HEK293 (cell line): ENCODE measurements at regions not wholly inside any gene's neighbourhood (a gene's known extent, or its start where the extent isn't known, plus 50 kb on each side); places are given as distances from the start of the nearest gene placed in this dataset.

ENCODE experiments used
- CTCF ChIP-seq: fragments of 450-650 bp; formaldehyde crosslinking; IDR thresholded peaks from 2 replicates; pipeline ENCODE4 v1.5.1; 2016; ENCODE audit warnings: missing biosample characterization, missing genetic modification characterization
- ELK4 ChIP-seq: IDR thresholded peaks from 2 replicates; pipeline ENCODE4 v1.6.1; 2011; ENCODE audit warnings: mild to moderate bottlenecking, low read depth, low read length, borderline replicate concordance
- PRDM2 ChIP-seq: fragments of 450-650 bp; formaldehyde crosslinking; IDR thresholded peaks from 2 replicates; pipeline ENCODE4 v1.5.1; 2016; ENCODE audit warnings: missing biosample characterization, missing genetic modification characterization, borderline replicate concordance
- SP3 ChIP-seq: fragments of 450-650 bp; formaldehyde crosslinking; IDR thresholded peaks from 2 replicates; pipeline ENCODE4 v1.5.1; 2016; ENCODE audit warnings: missing biosample characterization, missing genetic modification characterization
- YY1 ChIP-seq: fragments of 450-650 bp; formaldehyde crosslinking; IDR thresholded peaks from 2 replicates; pipeline ENCODE4 v1.5.1; 2018; ENCODE audit warnings: missing biosample characterization, missing genetic modification characterization
- ZNF223 ChIP-seq: fragments of 450-650 bp; formaldehyde crosslinking; IDR thresholded peaks from 2 replicates; pipeline ENCODE4 v1.5.1; 2016; ENCODE audit warnings: missing biosample characterization, missing genetic modification characterization
- ZNF24 ChIP-seq: fragments of 450-650 bp; formaldehyde crosslinking; IDR thresholded peaks from 2 replicates; pipeline ENCODE4 v1.5.1; 2016; ENCODE audit warnings: missing biosample characterization, missing genetic modification characterization
- ZNF266 ChIP-seq: fragments of 450-650 bp; formaldehyde crosslinking; IDR thresholded peaks from 2 replicates; pipeline ENCODE4 v1.5.1; 2016; ENCODE audit warnings: missing biosample characterization, missing genetic modification characterization, low read depth
- ZNF274 ChIP-seq, 2 experiments: fragments of 200-500 bp in 1 of 2; fragments of 450-650 bp in 1 of 2; sonication (Bioruptor generic) in 1 of 2; formaldehyde crosslinking in 1 of 2; IDR thresholded peaks; 2 replicates each; pipeline versions ENCODE4 v1.5.1 to v1.6.1; 2014 to 2016; ENCODE audit warnings: borderline replicate concordance in 1 of 2, inconsistent platforms in 1 of 2, low read length in 1 of 2, missing biosample characterization in 1 of 2, missing genetic modification characterization in 1 of 2
- ZNF558 ChIP-seq: fragments of 450-650 bp; formaldehyde crosslinking; IDR thresholded peaks from 2 replicates; pipeline ENCODE4 v1.5.1; 2016; ENCODE audit warnings: missing biosample characterization, missing genetic modification characterization
- ZNF707 ChIP-seq: fragments of 450-650 bp; formaldehyde crosslinking; IDR thresholded peaks from 2 replicates; pipeline ENCODE4 v1.5.1; 2016; ENCODE audit warnings: missing biosample characterization, missing genetic modification characterization
- TF ChIP-seq, protein P1 (sequence below): fragments of 450-650 bp; formaldehyde crosslinking; IDR thresholded peaks from 2 replicates; pipeline ENCODE4 v1.5.1; 2017; ENCODE audit warnings: missing biosample characterization, missing genetic modification characterization

DNA sequence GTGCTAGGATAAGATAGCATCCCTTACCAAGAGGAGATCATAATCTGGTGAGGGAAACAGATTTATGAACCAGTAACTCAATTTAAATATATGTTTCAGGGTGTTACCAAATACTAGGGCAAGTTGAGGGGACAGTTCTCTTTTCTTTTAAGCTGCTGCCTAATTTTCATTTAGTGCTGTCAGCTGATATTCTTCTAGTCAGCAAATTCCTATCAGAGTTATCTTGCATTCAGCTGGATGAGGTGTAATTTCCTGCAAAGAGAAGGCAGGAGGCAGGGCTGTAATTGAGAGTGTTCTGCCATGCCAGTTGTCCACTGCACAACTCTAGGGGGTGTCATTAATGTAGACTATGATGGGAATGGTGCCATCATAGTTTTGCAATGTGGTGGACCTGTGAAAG is 141.3 kb upstream of the LHCGR start:
- no peak for TF ChIP-seq SP3 (tag by site-specific recombination)
- TF ChIP-seq CTCF (tag by site-specific recombination) = no peak
- no peak for TF ChIP-seq YY1
- no peak for TF ChIP-seq ZNF707 (tag by site-specific recombination)
- no peak for TF ChIP-seq ELK4
- no peak for TF ChIP-seq PRDM2 (tag by site-specific recombination)
- TF ChIP-seq, protein P1, sequence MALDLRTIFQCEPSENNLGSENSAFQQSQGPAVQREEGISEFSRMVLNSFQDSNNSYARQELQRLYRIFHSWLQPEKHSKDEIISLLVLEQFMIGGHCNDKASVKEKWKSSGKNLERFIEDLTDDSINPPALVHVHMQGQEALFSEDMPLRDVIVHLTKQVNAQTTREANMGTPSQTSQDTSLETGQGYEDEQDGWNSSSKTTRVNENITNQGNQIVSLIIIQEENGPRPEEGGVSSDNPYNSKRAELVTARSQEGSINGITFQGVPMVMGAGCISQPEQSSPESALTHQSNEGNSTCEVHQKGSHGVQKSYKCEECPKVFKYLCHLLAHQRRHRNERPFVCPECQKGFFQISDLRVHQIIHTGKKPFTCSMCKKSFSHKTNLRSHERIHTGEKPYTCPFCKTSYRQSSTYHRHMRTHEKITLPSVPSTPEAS (tag by site-specific recombination) = no peak
- TF ChIP-seq ZNF24 (tag by site-specific recombination) = no peak
- no peak for TF ChIP-seq ZNF223 (tag by site-specific recombination)
- TF ChIP-seq ZNF274 (IDR thresholded peaks at IDR 0.05; ENCODE audit: low read length) = no peak
- TF ChIP-seq ZNF274 (tag by site-specific recombination; IDR thresholded peaks at IDR 0.05; ENCODE audit: borderline replicate concordance) = no peak
- no peak for TF ChIP-seq ZNF266
- no peak for TF ChIP-seq ZNF558 (tag by site-specific recombination)
